H1 (cell line): ENCODE measurements at regions not wholly inside any gene's neighbourhood (a gene's known extent, or its start where the extent isn't known, plus 50 kb on each side); places are given as distances from the start of the nearest gene placed in this dataset.

Experiments used
- CBX8 ChIP-seq: fragments of 300-800, 300-1000 bp; sonication (generic); IDR thresholded peaks from 2 replicates; pipeline ENCODE4 v1.7.1; 2016; ENCODE audit warnings: low read depth, low read length, borderline replicate concordance
- CREB1 ChIP-seq: IDR thresholded peaks from 2 replicates; pipeline ENCODE4 v1.6.1; 2012; ENCODE audit warnings: inconsistent platforms
- CTCF ChIP-seq, 3 experiments: IDR thresholded peaks; 1 replicate in 2 of 3; 2 replicates in 1 of 3; pipeline versions ENCODE4 v1.5.1 to v1.6.1; 2011; ENCODE audit warnings: low read length in 3 of 3, mild to moderate bottlenecking in 3 of 3, inconsistent platforms in 2 of 3, low read depth in 1 of 3, moderate library complexity in 1 of 3; ENCODE audit not compliant: insufficient read depth in 1 of 3; ENCODE audit errors: control extremely low read depth in 1 of 3
- EZH2 ChIP-seq: fragments of 200-600 bp; sonication (generic); IDR thresholded peaks from 2 replicates; pipeline ENCODE4 v1.7.1; 2012; ENCODE audit warnings: low read depth, mild to moderate bottlenecking, moderate library complexity, low read length, inconsistent platforms; ENCODE audit not compliant: severe bottlenecking
- GABPA ChIP-seq: IDR thresholded peaks from 2 replicates; pipeline ENCODE4 v1.6.1; 2011; ENCODE audit warnings: mild to moderate bottlenecking, low read length, moderate library complexity, borderline replicate concordance; ENCODE audit not compliant: insufficient read depth
- JUN ChIP-seq: IDR thresholded peaks from 2 replicates; pipeline ENCODE4 v1.6.1; 2011; ENCODE audit warnings: low read depth, mild to moderate bottlenecking, improper control_type of control experiment, low read length
- NRF1 ChIP-seq: IDR thresholded peaks from 2 replicates; pipeline ENCODE4 v1.6.1; 2011; ENCODE audit warnings: mild to moderate bottlenecking, low read depth, low read length, improper control_type of control experiment
- POLR2A ChIP-seq, 2 experiments: IDR thresholded peaks; 1 replicate in 1 of 2; 2 replicates in 1 of 2; pipeline ENCODE4 v1.6.1; 2011; ENCODE audit warnings: low read depth in 2 of 2, low read length in 2 of 2, mild to moderate bottlenecking in 2 of 2; ENCODE audit errors: control extremely low read depth in 1 of 2
- POLR2AphosphoS5 ChIP-seq: IDR thresholded peaks from 2 replicates; pipeline ENCODE4 v1.6.1; 2011; ENCODE audit warnings: low read depth, low read length
- SUZ12 ChIP-seq: fragments of 200-600 bp; sonication (generic); IDR thresholded peaks from 2 replicates; pipeline ENCODE4 v1.6.1; 2012; ENCODE audit warnings: mild to moderate bottlenecking, inconsistent platforms, low read length, moderate library complexity, mixed read lengths
- TCF12 ChIP-seq: IDR thresholded peaks from 2 replicates; pipeline ENCODE4 v1.6.1; 2011; ENCODE audit warnings: low read depth, mild to moderate bottlenecking, low read length

GRCh38 chr3:153096731-153097131 lies 65.3 kb upstream of the RAP2B start:
- TF ChIP-seq TCF12 (no peak), CTCF (IDR thresholded peaks at IDR 0.05; ENCODE audit: control extremely low read depth in 1 of 3, insufficient read depth in 1 of 3, low read depth in 1 of 3, low read length in 3 of 3) (no peak), NRF1 (no peak), POLR2AphosphoS5 (no peak), GABPA (no peak), JUN (no peak), POLR2A (IDR thresholded peaks at IDR 0.05; ENCODE audit: control extremely low read depth in 1 of 2, low read depth in 2 of 2, low read length in 2 of 2) (no peak), CBX8 (no peak), SUZ12 (no peak), EZH2 (no peak), CREB1 (no peak)
